ENCODE measurements at regions not wholly inside any gene's neighbourhood (a gene's known extent, or its start where the extent isn't known, plus 50 kb on each side); places are given as distances from the start of the nearest gene placed in this dataset.
A peak's percentile ranks its signal among the peaks of the same experiment; 100 is the strongest.

- no peak for DNase-seq
- no peaks in the 10 kb centered on the region for H3K9me3 ChIP-seq
- peaks cover 22% of the 10 kb centered on the region for H3K4me1 ChIP-seq
- intact Hi-C loops (cut with DNase I; ENCODE audit: low total_unique reads), result no loop called here
- no peak overlapping the region for H3K4me3 ChIP-seq
- WGBS, 2 donors, result 79 to 86% methylated on average over 5 of the region's 5 CpGs
- TF ChIP-seq POLR2A (IDR thresholded peaks at IDR 0.05) (no peak), CTCF (IDR thresholded peaks at IDR 0.05) (no peak)
- H3K27me3 ChIP-seq, result no peaks in the 10 kb centered on the region
- H3K27ac ChIP-seq, result no peak overlapping the region
- H3K36me3 ChIP-seq (ENCODE audit: low read depth, missing control alignments), result no peaks in the 10 kb centered on the region
These were observed 179.7 kb upstream of the C1orf174 start for GRCh38 chr1:4079815-4080214.

- Histone ChIP-seq H3K4me1 (peaks cover 22% of the 10 kb centered on the region), H3K4me3 (no peak overlapping the region), H3K36me3 (ENCODE audit: low read depth, missing control alignments) (no peaks in the 10 kb centered on the region), H3K27ac (peak overlapping the region; percentile 12 to 42), H3K9me3 (no peaks in the 10 kb centered on the region), H3K27me3 (no peaks in the 10 kb centered on the region)
- TF ChIP-seq CTCF (IDR thresholded peaks at IDR 0.05), result no peak
- TF ChIP-seq POLR2A (IDR thresholded peaks at IDR 0.05), result no peak
- 37 to 57% methylated on average over 14 to 23 of the region's 23 CpGs for WGBS, 2 donors
- DNase-seq, result no peak
- intact Hi-C loops (cut with DNase I; ENCODE audit: low total_unique reads), result no loop called here
These were observed 182.0 kb upstream of the C1orf174 start for GRCh38 chr1:4081806-4082711.

- TF ChIP-seq CTCF (IDR thresholded peaks at IDR 0.05), result no peak
- no peak for TF ChIP-seq POLR2A (IDR thresholded peaks at IDR 0.05)
- H3K4me1 ChIP-seq, result peaks cover 22% of the 10 kb centered on the region
- no peaks in the 10 kb centered on the region for H3K9me3 ChIP-seq
- no peak overlapping the region for H3K4me3 ChIP-seq
- H3K27ac ChIP-seq, result peak overlapping the region; percentile 72 to 81
- H3K36me3 ChIP-seq (ENCODE audit: low read depth, missing control alignments), result no peaks in the 10 kb centered on the region
- 55 to 65% methylated on average over 18 of the region's 18 CpGs for WGBS, 2 donors
- DNase-seq, result peak; percentile 70
- no peaks in the 10 kb centered on the region for H3K27me3 ChIP-seq
- intact Hi-C loops (cut with DNase I; ENCODE audit: low total_unique reads), result no loop called here
These were observed 183.4 kb upstream of the C1orf174 start for GRCh38 chr1:4083231-4084047.

GRCh38 chr1:4084048-4084431 is 184.0 kb upstream of the C1orf174 start:
- no peaks in the 10 kb centered on the region for H3K36me3 ChIP-seq (ENCODE audit: low read depth, missing control alignments)
- H3K27ac ChIP-seq, result peak overlapping the region; percentile 72 to 81
- peaks cover 22% of the 10 kb centered on the region for H3K4me1 ChIP-seq
- no peak overlapping the region for H3K4me3 ChIP-seq
- TF ChIP-seq CTCF (IDR thresholded peaks at IDR 0.05), result no peak
- no peak for TF ChIP-seq POLR2A (IDR thresholded peaks at IDR 0.05)
- 44 to 57% methylated on average over 6 of the region's 6 CpGs for WGBS, 2 donors
- peak; percentile 54 for DNase-seq
- intact Hi-C loops (cut with DNase I; ENCODE audit: low total_unique reads), result no loop called here
- no peaks in the 10 kb centered on the region for H3K9me3 ChIP-seq
- H3K27me3 ChIP-seq, result no peaks in the 10 kb centered on the region
